ENCODE measurements at regions not wholly inside any gene's neighbourhood (a gene's known extent, or its start where the extent isn't known, plus 50 kb on each side); places are given as distances from the start of the nearest gene placed in this dataset.

DNA sequence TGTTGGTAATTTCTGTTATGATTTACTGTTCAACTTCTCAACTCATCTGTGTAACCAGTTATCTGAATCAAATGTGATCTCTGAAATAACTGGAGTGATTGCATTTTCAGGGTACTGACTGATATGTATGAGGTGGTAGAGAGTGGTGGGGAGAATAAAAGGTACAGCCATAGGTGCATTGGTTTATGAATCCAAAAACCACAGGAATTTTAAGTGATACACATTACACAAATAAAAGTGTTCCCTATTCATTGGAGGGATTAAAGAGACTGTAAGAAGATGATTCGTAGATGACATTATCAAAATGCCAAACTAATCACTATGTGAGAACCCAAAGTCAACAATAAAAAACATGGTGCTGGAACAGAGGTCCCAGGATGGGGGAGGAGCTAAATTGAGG is 158.7 kb upstream of the RSPO3 start:
- no peaks in the 10 kb centered on the region for H3K9me3 ChIP-seq
- no peaks in the 10 kb centered on the region for H3K27me3 ChIP-seq
- WGBS, 2 donors: 91 to 93% methylated on average over 1 of the region's 1 CpG
- intact Hi-C loops (cut with DNase I; ENCODE audit: low total_unique reads): no loop called here
- no peak for DNase-seq
- TF ChIP-seq CTCF (IDR thresholded peaks at IDR 0.05): no peak
- no peak for TF ChIP-seq POLR2A (IDR thresholded peaks at IDR 0.05)
- no peaks in the 10 kb centered on the region for H3K36me3 ChIP-seq (ENCODE audit: low read depth, missing control alignments)
- no peak overlapping the region for H3K27ac ChIP-seq
- H3K4me1 ChIP-seq: no peaks in the 10 kb centered on the region
- no peak overlapping the region for H3K4me3 ChIP-seq

GRCh38 chr6:126963077-126963809 is 155.2 kb upstream of the RSPO3 start:
- H3K36me3 ChIP-seq (ENCODE audit: low read depth, missing control alignments): no peaks in the 10 kb centered on the region
- TF ChIP-seq POLR2A (IDR thresholded peaks at IDR 0.05) (no peak), CTCF (IDR thresholded peaks at IDR 0.05) (no peak)
- DNase-seq: no peak

DNA sequence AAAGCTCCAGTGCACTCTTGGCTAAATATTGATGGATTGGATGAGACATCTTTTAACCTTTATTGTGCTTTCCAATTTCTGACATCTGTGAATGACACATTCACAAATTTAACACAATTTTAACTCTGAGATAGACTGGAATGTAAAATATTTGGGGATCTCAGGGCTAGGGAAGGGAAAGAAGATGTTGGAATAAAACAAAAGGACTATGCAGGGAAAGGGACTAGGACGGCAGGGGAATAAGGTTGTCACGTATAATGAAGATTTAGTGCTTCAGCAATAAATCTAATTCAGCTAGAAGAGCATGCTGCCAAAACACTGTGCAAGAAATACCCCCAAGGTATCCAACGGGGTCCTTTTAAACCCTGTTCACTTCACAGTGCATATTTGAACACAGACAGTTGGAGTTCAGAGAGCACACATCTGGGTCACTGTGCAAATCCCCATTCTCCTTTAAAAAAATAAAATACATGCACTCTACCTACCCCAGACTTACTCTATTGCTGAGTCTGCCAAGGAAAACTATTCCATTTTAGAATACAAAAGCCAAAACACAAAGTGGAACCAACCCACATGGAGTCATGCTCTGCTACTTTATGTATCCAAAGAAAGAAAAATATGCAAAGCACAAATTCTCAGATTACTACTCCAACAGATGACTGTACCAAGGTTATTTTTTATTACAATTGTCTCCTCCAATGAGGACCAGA is 151.0 kb upstream of the RSPO3 start:
- Histone ChIP-seq H3K27me3 (no peaks in the 10 kb centered on the region), H3K4me3 (no peak overlapping the region), H3K27ac (no peak overlapping the region), H3K4me1 (no peaks in the 10 kb centered on the region), H3K9me3 (no peaks in the 10 kb centered on the region), H3K36me3 (ENCODE audit: low read depth, missing control alignments) (no peaks in the 10 kb centered on the region)
- no peak for DNase-seq
- WGBS, 2 donors: 41 to 47% methylated on average over 3 of the region's 3 CpGs
- TF ChIP-seq CTCF (IDR thresholded peaks at IDR 0.05) (no peak), POLR2A (IDR thresholded peaks at IDR 0.05) (no peak)
- intact Hi-C loops (cut with DNase I; ENCODE audit: low total_unique reads): no loop called here

More at GRCh38 chr6:126963077-126963809, 155.2 kb upstream of the RSPO3 start:
- H3K27ac ChIP-seq: no peak overlapping the region
- no peaks in the 10 kb centered on the region for H3K9me3 ChIP-seq
- H3K27me3 ChIP-seq: no peaks in the 10 kb centered on the region
- WGBS, 2 donors: 82 to 84% methylated on average over 8 of the region's 8 CpGs
- H3K4me1 ChIP-seq: no peaks in the 10 kb centered on the region
- H3K4me3 ChIP-seq: no peak overlapping the region
- intact Hi-C loops (cut with DNase I; ENCODE audit: low total_unique reads): no loop called here

DNA sequence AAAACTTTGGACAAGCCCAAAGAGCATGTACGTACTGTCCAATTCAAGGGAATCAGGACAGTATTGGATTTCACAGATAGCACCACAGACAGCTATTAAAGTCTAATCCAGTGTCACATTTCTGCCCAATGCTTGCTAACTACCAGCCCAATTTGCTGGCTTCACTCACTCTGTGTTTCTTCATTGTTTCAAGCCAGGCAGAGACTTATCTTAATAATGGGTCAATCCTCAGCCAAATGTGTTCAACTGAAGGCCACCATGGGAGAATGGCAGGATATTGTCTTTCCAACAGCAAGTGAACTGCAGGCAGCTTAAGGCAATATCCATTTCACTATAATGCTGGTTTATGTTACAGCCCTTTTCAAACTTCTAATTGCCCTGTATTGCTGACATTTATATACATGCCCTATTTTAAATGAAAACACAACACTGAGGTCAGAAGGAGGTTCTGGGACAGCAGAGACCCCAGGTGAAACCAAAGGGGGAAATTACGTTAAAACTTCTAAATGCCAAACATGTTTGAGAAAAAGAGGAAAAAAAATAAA is 142.1 kb upstream of the RSPO3 start:
- Histone ChIP-seq H3K36me3 (ENCODE audit: low read depth, missing control alignments) (no peaks in the 10 kb centered on the region), H3K4me1 (no peaks in the 10 kb centered on the region), H3K4me3 (no peak overlapping the region), H3K27me3 (no peaks in the 10 kb centered on the region), H3K27ac (no peak overlapping the region), H3K9me3 (no peaks in the 10 kb centered on the region)
- intact Hi-C loops (cut with DNase I; ENCODE audit: low total_unique reads): no loop called here
- no peak for DNase-seq
- TF ChIP-seq CTCF (IDR thresholded peaks at IDR 0.05) (no peak), POLR2A (IDR thresholded peaks at IDR 0.05) (no peak)
- 70 to 84% methylated on average over 2 of the region's 2 CpGs for WGBS, 2 donors
